ENCODE measurements at regions not wholly inside any gene's neighbourhood (a gene's known extent, or its start where the extent isn't known, plus 50 kb on each side); places are given as distances from the start of the nearest gene placed in this dataset.

DNA sequence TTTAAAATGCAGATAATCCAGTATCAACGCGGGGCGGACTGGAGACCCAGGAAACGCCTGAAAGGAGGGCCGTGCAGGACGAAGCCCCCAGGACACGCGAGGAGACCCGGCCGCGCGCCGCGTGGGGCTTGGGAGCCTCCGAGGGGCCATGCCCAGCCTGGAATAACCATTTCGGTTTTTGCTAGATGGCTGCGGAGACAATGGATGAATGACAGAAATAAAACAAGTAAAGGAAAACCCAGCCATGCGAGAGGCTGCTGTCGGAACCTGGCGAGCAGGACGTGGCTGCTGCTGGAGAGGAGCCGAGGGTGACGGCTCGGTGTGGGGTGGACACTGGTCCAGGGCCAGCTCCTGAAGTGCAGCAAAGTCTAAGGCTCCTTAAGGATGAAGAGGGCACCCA is 227.2 kb upstream of the ADARB2 start:
- TF ChIP-seq, protein P1, sequence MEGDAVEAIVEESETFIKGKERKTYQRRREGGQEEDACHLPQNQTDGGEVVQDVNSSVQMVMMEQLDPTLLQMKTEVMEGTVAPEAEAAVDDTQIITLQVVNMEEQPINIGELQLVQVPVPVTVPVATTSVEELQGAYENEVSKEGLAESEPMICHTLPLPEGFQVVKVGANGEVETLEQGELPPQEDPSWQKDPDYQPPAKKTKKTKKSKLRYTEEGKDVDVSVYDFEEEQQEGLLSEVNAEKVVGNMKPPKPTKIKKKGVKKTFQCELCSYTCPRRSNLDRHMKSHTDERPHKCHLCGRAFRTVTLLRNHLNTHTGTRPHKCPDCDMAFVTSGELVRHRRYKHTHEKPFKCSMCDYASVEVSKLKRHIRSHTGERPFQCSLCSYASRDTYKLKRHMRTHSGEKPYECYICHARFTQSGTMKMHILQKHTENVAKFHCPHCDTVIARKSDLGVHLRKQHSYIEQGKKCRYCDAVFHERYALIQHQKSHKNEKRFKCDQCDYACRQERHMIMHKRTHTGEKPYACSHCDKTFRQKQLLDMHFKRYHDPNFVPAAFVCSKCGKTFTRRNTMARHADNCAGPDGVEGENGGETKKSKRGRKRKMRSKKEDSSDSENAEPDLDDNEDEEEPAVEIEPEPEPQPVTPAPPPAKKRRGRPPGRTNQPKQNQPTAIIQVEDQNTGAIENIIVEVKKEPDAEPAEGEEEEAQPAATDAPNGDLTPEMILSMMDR (IDR thresholded peaks at IDR 0.05; ENCODE audit: extremely low read depth, insufficient read depth, missing control alignments): no peak
- in situ Hi-C loops (cut with MboI; ENCODE audit: low pct_unique_long_range_greater_than_20kb, low sequenced_read_pairs, unreplicated experiment): no loop called here
- DNase-seq (ENCODE audit: low spot score): no peak

- DNase-seq (ENCODE audit: low spot score): no peak
- TF ChIP-seq, protein P1 (IDR thresholded peaks at IDR 0.05; ENCODE audit: extremely low read depth, insufficient read depth, missing control alignments): no peak
- in situ Hi-C loops (cut with MboI; ENCODE audit: low pct_unique_long_range_greater_than_20kb, low sequenced_read_pairs, unreplicated experiment): no loop called here
These were observed 226.0 kb upstream of the ADARB2 start for GRCh38 chr10:1963341-1963740.

GRCh38 chr10:1961989-1962388 is 224.7 kb upstream of the ADARB2 start:
- TF ChIP-seq, protein P1 (IDR thresholded peaks at IDR 0.05; ENCODE audit: extremely low read depth, insufficient read depth, missing control alignments): peak; percentile 4
- no peak for DNase-seq (ENCODE audit: low spot score)
- in situ Hi-C loops (cut with MboI; ENCODE audit: low pct_unique_long_range_greater_than_20kb, low sequenced_read_pairs, unreplicated experiment): no loop called here

GRCh38 chr10:1960982-1961381 is 223.7 kb upstream of the ADARB2 start:
- TF ChIP-seq, protein P1 (IDR thresholded peaks at IDR 0.05; ENCODE audit: extremely low read depth, insufficient read depth, missing control alignments): no peak
- in situ Hi-C loops (cut with MboI; ENCODE audit: low pct_unique_long_range_greater_than_20kb, low sequenced_read_pairs, unreplicated experiment): no loop called here

GRCh38 chr10:1957057-1957456 is 219.7 kb upstream of the ADARB2 start:
- in situ Hi-C loops (cut with MboI; ENCODE audit: low pct_unique_long_range_greater_than_20kb, low sequenced_read_pairs, unreplicated experiment): no loop called here
- no peak for DNase-seq (ENCODE audit: low spot score)
- TF ChIP-seq, protein P1 (IDR thresholded peaks at IDR 0.05; ENCODE audit: extremely low read depth, insufficient read depth, missing control alignments): no peak

More at GRCh38 chr10:1960982-1961381, 223.7 kb upstream of the ADARB2 start:
- no peak for DNase-seq (ENCODE audit: low spot score)

- in situ Hi-C loops (cut with MboI; ENCODE audit: low pct_unique_long_range_greater_than_20kb, low sequenced_read_pairs, unreplicated experiment): no loop called here
- TF ChIP-seq, protein P1 (IDR thresholded peaks at IDR 0.05; ENCODE audit: extremely low read depth, insufficient read depth, missing control alignments): no peak
- no peak for DNase-seq (ENCODE audit: low spot score)
These were observed 217.0 kb upstream of the ADARB2 start for GRCh38 chr10:1954300-1954699.

Data from GM13977 (cell line).